GM19397 (cell line): ENCODE measurements at regions not wholly inside any gene's neighbourhood (a gene's known extent, or its start where the extent isn't known, plus 50 kb on each side); places are given as distances from the start of the nearest gene placed in this dataset.
"Not testable (repeated sequence)": the region's sequence is repeated elsewhere in the genome, so short reads cannot be mapped to it uniquely, and the experiment has no call there.

Experiments
- ATAC-seq: cut with Tn5 transposase; IDR thresholded peaks from one replicate; pipeline ENCODE4 v1.9.1; 2021; ENCODE audit warnings: mild to moderate bottlenecking, moderate library complexity; ENCODE audit not compliant: unreplicated experiment

DNA sequence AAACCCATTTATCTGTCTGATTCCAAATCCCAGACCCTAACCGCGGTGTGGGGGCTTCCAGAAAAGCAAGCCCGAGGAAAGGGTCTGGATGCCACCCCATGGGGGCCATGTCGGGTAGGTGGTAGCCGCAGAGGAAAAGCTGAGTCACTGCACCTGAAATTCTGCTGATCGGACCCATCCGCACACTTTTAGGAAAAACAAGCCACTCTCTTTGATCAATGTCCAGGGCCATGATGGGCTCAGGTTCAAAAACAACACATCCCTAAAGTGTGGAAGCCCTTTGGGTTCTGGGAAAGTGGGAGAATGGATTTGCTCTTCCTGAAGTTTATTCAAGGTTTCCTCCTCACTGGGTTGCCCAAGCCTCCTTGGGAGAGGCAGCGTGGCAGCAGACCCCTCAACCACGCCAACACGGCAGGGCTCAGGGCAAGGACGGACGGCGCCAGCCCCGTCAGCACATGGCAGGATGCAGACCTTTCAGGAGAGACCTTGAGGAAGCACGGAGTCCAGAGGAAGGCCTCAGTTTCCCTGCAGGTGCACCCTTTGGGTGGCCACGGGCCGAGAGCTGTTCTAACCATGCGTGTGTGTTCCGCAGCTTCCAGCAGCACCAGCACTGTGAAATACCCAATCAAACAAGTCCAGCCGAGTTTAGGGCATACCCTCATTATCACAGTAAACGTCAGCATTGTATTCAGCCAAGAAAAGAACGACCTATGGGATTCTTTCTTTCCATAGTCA, 367.0 kb downstream of the FOXL1 start:
- ATAC-seq, result no peak

DNA sequence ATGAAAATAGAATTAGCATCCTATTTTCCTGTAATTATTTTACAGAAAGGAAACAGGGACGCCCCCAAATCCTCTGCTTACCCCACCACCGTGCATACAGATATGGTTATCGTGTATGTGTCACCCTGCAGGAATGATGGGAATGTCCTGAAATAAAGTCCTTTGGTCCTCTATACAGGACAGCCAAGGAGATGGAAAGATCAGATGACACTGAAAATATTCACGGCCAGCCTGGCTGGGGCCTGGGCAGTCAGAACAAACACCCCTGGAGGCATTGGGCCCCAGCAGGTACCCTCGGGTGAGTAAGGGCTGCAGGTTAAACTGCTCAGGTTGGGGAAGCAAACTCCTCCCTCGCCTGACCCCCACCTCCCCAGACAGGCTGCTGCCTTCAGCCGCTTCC, 368.0 kb downstream of the FOXL1 start:
- no peak for ATAC-seq

DNA sequence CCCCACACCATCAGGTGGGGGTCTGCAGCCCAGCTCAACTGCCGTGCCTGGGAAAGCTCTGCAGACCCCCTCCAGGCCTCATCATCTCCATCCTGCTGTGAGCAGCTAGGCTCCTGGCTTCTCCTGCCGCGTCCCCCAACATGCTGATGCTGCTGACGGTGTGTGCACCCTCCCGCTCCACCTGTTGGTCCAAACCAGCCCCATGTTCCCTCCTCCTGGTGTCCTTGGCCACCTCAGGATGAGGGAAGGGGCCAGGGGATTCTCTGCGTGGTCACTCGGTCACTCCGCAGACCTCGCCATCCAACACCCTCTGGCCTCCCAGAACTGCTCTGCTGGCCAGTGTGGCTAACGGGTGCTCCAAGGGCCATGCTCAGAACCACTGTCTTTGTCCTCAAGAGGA, 368.6 kb downstream of the FOXL1 start:
- ATAC-seq, result no peak

DNA sequence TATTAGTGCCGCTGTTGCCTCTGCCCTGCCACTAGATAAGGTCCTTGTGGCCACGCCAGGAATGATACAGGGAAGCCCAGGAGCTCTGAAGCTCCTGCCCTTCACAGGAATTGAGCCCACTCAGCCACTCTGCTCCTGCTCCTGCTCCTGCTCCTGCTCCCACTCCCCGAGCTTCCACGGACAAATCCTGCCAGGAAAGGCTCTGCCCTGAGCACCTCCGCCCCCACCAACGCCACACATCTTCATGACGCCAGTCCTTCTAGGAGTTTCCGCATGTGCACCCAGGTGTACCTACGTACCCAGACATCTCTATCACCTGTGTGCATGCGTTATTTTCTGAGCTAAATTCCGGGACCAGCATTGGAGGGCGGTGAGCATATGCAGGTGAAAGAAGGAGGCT, 369.1 kb downstream of the C16orf95 start:
- no peak for ATAC-seq

DNA sequence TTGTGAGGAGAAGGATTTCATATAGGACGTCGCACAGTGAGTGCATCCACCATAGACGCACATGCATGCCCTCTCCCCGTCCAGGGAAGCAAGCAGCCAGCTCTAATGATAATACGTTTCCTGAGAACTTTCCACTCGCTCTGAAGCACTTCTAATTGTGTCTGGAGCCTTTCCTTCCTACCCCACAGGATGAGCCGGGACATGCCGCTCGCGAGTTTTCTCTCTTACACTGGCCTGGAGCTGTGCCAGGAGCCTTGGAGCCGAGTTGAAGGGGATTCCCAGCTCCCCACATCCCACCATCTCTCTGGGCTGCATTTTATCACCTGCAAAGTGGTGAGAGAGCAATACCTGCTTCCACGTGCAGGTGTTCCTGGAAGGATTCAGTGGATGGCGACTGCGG, 368.1 kb downstream of the C16orf95 start:
- no peak for ATAC-seq

DNA sequence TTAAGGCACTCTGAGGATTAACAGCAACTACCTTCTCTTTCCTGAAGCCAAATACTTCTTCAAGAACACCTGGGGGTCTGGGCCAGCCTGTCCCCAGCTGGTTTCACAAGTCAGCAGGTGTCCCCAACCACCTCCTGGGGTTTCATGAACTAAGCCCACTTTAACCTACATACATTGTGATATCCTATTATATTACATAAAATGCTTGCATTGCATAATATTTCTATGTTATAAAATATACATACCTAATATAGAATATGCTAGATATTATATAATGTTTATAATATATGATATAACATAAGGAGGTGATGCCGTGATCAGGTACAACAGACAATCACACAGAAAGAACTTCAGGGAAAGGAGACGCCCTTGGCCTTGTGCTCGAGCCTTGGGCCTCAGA, 367.6 kb downstream of the C16orf95 start:
- no peak for ATAC-seq

DNA sequence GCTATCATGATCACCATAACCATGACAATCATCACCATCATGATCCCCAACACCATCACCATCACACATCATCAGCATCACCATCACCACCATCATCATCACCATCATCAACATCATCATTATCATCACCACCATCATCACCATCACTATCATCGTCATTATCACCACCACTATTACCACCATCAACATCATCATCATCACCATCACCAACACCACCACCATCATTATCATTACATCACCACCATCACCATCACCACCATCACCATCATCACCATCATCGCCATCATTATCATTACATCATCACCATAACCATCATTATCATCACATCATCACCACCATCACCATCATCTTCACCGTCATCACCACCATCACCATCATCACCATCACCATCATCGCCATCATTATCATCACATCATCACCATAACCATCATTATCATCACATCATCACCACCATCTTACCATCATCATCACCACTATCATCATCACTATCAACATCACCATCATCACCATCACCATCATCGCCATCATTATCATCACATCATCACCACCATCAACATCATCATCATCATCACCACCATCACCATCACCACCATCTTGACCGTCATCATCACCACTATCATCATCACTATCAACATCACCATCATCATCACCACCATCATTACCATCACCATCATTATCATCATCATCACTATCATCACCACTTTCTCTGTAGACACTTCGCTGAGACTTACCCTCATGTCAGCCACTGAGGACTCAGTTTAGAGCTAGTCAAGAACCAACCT, 366.0 kb downstream of the C16orf95 start:
- ATAC-seq, result no peak

DNA sequence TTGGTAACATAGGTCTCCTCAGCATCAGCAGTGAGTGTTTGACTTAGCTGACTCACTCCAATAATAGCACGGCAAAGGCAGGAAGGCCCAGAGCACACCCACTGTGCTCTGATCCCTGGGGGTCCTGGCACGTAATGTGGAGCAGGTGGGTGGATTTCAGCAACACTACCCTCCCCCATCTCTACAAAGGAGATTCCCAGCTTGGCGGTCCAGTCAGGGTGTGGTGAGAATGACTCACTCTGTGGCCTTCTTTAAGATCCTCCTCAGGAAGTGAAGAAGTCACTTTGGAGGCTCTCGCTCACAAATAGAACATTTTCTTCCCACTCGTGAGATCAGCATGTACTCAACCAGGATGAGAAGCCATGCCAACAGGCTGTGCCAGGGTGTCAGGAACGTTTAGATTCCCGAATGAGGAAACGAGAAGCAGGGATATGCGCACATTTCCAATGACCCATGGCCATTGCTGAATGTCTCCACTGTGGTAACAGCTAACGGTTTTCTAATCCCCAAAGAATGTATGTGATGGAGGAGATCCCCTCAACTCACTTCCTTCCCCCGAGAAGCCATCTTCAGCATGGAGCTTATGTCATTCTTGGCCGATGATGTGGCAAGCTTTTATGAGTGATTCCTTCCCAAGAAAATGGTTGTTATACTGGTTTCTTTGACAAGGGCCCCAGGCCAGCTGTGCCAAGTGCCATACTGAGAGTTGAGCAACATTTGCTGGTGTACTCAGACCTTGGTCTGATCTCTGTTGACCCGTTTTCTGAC, 365.2 kb downstream of the C16orf95 start:
- ATAC-seq, result no peak

DNA sequence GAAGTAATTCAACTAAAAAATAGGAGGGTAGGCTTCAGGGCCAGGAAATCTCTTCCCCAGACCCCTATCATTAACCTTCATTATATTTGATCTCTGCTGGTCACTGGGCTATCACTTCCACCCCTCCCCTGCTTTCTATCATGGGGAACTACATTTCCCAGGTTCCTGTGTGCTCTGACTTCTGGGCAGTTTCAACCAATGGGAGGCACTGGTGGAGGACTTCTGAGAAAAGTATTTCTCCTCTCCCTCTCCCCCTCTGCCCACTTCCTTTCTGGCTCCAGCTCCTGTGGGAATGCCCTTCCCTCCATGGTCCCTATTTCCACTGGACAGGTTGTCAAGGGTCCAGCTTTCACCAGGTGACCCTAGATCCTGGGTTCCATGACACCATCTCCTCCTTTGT, 364.4 kb downstream of the C16orf95 start:
- no peak for ATAC-seq

DNA sequence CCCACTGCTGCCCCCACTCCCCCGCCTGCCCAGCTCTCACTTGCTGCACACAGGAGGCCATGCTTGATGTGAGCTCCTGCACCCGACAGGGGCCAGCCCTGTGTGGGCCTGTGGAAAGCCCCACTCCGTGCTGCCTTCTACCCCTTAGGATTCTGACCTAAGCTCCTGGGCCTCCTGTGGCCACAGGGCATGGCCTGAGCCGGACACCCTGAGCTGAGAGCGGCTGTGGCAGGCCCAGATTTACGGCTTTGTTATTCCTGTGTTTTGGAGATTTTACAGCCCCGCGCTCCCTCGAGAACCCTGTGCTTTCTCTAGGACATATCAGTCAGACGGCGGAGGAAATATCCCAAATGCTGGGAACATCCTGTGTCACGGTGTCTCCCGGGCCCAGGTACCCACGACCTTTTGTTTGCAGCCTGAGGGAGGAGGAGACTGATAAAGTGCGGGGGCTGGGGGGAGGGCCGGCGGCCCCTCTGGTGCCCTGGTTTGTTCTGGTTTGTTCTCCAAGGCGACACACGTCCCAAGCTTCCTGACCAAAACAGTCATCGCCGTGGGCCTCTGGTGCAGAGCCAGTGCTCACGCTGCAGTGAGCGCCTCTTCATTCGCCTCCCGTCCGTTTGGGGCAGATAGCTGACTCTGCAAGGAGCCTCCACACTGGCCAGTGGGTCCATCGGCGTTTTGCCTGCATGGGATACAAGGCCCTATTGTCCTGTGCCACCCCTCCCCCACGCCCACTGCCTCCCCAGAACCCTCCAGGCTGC, 363.4 kb downstream of the C16orf95 start:
- no peak for ATAC-seq

DNA sequence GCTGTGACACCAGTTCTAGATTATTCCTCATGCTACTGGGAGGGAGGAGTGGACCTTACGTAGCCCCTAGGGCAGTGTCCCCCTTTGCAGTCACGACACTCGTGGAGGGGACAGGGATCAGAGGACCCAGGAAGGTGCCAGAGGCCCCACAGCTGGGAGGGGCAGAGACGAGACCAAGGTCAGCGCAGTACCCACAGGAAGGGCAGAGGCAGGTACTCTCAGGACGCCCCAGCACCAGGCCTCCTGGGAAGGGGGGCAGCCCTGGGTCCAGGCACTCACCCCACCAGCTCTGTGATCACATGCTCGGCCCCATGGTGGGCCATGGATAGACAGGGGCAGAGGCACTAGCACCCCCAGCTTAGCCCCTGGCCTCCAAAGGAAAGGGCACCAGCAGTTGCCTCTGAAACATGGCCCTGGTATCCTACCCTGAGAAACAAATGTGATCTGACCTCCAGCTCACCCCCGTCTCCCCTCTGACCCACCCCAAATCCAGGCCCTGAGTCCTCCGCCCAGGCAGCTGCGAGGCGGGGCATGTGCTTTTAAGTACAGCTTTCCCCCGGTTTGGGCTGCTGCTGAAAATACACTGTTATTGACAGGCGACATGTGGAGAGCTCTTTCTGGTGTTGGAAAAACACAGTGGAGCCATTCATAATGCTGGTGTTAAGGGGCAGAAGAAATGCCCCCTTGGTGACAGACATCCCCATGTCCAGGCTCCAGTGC, 361.9 kb downstream of the C16orf95 start:
- ATAC-seq, result no peak

DNA sequence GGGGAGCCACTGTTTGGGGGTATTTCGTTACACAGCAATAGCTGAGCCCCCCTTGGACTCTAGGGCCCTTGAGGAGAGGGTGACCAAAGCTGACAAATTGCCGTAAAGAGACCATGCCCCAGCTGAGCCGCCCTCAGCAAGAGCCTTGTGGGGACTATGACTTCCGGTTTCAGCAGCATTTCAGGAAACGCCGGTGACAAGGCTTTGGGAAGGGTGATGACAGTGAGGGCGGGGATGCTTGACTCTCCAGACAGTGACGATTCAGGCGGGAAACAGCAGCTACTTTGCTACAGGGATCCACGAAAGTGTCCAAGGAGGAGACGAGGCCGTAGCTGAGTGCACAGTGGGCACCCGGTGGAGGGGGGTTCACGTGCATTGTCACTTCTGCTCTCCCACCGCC, 360.8 kb downstream of the C16orf95 start:
- ATAC-seq, result no peak

DNA sequence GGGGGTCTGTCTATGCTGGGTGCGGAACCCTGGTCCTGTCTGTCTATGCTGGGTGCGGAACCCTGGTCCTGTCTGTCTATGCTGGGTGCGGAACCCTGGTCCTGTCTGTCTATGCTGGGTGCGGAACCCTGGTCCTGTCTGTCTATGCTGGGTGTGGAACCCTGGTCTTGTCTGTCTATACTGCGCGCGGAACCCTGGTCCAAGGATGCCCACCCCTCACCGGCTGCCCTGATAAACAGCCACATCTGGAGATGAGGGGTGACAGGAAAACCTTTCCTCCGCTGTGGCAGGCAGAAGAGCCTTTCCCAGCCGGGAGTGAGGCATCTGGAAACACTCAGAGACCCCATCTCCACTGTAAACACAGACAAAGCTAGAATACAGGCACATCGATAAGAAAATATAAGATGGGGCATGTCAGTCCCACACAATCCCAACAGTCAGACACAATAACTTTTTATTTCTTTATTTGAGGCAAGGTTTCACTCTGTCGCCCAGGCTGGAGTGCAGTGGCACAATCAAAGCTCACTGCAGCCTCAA, 359.5 kb downstream of the C16orf95 start:
- ATAC-seq, result not testable (repeated sequence)

DNA sequence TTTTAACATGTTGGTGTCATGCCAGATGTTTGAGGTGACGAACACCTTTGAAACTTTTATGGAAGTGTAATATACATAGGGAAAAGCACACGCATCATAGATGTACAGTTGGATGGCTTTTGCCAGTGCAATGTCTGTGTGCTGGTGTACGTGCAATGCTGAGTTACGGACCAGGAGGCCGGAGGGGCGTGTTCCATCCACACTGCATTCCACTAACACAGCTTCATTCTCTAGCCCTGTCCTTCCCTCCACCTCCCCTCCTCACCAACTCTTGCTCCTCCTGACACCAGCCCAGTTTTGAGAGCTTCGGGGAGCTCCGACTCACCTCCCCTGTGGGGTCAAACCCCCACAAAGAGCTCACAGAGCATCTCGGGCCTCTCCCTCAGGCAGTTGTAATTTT, 358.8 kb downstream of the C16orf95 start:
- no peak for ATAC-seq

DNA sequence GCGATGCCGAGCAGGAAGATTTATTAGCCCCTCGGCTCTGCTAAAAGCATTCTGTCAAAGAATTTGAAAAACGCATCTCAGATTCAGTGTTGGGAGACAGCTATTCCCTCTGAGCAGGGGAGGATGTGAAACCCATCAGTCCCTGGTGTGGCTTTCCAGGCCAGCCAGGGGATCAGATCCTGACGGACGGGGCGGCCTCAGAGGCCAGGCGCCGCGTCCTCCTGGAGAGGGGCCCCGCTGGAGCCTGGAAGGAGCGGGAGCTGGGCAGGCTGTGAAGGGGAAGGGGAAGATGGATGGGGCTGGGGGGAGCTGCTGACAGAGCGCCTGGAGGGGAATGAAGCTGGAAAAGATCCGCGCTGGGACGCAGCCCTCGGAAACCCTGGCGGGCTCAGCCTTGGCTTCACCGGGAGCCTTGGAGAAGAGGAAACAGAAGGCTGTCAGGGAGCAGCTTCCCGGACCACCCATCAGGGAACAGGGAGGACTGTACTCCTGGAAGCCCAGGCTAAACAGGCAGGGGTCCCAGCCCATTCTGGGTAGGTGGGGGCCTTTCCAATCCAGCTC, 358.0 kb downstream of the C16orf95 start:
- ATAC-seq, result no peak

DNA sequence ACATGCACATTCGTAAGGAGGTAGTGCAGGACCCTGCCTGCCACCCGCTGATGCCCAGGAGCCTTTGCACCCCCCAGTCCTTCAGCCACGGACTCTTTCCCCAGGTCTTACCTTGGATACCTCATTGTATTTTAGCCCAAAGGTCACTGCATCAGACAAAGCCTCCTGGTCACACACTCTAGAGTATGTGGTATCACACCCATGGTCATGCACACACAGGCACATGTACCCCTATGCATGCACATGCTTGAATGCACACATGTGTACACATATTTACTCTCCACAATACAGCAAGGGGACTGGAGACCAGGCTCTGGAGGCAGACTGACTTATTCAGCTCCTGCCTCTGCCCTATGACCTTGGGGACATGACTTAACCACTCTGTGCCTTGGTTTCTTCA, 357.5 kb downstream of the C16orf95 start:
- ATAC-seq, result no peak

DNA sequence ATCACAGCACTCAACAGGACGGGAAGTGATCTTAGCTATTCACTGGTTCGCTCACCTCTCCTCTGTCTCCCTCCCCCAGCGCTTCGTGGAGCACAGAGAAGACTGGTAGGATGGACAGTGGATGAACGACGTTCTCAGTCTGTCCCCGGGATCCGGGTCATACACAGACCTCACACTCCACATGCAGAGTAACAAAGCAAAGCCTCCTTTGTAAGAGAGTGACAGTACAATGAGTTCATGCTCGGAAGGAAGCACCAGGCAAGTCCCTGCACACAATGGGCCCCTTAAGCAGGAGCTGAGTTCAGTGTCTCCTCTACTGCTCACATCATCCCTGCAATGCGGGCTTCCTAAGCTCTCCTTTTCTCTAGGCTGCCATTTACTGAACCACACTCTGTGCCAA, 356.9 kb downstream of the C16orf95 start:
- ATAC-seq, result no peak

DNA sequence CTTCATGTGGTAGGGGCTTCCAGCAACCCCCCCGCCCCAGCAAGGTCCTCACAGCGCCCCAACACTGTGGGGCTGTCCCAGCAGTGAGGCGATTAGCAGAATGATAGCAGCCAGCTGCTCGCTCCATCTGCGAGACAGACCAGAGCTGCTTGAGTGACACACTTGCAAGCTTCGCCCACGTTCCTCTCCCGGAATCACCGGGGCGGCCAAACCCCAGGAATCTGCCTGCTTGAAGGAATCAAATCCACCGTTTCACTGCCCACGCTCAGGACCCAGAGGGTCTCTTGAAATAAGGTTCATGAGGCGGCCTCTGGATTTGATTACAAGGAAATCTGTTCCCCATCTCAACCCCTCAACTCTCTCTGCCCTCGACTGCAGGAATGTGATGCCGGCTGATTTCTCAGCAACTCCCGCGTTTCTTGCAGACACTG, 356.0 kb downstream of the C16orf95 start:
- no peak for ATAC-seq

DNA sequence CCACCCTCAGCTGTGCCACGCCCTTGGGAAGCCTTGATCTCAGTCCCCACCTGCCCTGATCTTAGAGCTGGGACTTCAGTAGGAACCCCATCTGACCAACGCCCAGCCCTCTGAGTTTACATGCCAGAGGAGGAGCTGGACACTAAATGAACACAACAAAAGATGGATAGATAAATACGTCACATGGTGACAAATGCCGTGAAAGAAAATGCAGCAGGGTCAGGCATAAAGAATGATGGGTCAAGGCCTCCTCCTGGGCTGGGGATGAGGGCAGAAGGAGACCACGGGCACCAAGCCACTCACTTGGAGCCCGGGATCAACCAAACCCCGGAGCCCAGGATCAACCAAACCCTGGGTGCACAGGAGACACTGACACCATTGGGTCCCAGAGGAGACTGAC, 354.9 kb downstream of the C16orf95 start:
- no peak for ATAC-seq

DNA sequence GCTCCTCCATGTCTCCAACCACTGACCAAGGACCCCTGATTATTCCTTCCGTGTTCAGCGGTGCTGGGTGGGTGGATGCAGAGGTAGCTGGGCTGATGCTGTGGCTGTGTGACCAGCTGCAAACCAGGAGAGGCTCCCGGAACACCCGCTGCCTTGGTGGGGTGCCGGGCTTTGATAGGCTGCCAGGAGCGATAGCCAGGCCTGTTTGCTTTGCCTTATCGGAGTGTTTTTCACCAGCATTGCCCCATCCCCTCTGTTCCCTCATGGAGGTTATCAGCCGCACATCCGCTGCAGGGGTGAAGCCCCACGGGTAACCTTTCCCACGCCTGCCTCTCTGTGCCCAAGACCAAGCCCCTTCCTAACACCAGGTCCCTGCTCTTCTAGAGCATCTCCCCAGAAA, 354.3 kb downstream of the C16orf95 start:
- ATAC-seq, result no peak
